ENCODE measurements at regions not wholly inside any gene's neighbourhood (a gene's known extent, or its start where the extent isn't known, plus 50 kb on each side); places are given as distances from the start of the nearest gene placed in this dataset.

DNA sequence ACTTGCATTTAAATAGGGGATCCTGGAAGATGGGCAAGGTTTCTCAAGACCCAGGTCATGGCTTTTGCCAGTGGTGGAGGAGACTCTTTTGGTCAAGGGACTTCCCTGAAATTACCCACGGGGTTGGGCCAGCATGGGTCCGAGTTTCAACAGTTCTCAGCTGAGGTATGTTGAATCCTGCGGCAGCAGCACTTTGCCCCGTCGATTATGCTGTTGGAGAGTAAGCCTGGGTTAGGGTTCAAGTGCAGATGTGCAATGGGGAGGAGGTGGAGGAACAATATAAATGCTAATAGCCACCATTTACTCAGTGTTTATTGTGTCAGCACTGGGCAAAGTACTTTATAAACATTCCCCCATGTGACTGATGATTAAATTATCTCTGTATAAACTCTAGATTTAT, 96.0 kb upstream of the GATA6 start:
- DNase-seq (ENCODE audit: low read depth), result no peak

DNA sequence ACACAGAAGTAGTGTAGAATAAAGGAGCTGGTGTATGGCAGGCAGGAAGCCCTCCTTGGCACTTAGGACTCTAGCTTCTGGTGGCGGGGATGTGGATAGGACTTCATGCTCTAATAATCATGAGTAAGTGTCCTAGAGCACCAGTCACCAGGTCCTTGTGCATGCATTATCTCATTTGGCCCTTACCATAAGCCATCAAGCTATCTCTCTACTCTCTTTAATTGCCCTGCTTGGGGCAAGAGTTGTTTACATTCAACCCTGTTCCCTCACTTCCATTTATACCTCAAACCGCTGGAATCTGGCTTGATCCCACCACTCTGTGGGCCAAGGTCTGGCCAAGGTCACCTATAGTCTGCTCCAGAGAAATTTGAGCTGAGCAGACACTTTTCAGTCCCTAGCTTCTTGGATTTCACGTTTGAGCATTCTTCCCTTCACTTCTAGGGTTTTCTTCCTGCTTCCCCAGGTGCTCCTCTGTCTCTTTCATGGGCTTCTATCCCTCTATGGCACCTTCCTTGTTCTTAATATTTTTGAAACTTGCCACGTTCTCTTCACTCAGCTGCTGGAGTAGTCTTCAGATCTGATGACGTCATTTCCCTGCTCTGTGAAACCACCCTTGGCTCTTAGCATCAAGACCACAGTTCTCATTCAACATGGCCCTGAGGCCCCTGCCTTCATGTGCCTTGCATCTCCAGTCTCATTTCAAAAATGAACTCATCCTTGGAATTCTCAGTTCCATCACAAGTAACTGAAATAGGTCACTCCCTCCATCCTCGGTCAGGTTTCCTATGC, 94.9 kb upstream of the GATA6 start:
- no peak for DNase-seq (ENCODE audit: low read depth)

- DNase-seq (ENCODE audit: low read depth), result no peak
Observed at GRCh38 chr18:22080035-22080434, 89.4 kb upstream of the GATA6 start.

DNA sequence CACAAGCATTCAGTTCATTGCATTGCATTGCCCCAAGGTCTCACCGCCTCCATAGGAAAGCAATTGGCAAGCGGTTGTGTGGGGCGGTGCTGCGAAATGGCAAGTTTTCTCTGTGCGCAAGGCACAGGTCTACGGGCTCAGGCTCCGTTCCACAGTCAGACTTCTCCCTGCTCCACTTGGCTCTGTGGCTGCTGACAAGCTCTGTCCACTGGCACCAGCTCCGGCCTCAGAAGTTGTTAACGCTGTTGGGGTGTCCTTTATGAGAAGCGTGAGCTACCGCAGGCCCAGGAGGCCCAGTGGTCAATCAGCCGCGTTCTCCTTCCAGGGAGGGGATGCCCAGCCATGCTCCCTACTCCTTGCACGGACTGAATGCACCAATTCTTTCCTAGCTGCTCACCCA, 87.0 kb upstream of the GATA6 start:
- DNase-seq (ENCODE audit: low read depth), result no peak

DNA sequence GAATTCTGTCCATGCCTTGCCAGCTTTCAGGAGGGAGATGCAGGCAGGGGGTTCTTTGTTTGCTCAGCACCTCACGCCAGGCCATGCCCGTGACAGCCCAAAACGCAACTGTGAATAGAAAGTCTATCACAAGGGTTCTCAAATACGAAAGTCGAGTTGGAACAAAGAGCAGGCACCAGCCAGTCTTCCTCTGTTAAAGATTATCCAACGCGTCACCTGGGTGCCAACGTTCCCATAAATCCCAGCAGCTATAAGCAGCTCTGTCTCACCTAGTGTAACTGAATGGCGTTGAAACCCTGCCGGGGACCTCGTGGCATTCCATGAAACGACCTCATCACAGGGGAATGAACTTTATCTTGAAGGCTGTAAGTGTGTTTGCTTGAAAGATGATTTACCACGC, 84.8 kb upstream of the GATA6 start:
- no peak for DNase-seq (ENCODE audit: low read depth)

- DNase-seq (ENCODE audit: low read depth), result no peak
Observed at GRCh38 chr18:22086973-22087372, 82.4 kb upstream of the GATA6 start.

DNA sequence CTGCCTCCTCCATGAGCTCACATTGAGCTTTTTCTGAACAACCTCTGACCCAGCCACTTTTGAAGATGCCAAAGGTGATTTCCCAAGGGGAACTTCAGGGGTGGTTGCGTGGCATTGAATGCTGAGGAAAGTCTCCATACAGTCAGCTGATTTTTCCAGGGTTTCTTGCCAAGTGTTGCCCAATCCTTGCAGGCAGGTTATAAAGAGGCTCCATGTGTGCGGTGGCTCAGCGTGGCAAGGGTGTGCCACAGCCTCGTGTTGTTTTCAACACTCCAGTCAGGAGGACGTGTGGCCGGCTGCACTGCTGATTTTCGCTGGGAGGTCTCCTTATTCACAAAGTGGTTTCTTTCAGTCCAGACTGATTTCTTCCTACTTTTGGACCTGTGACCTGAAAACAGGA, 81.4 kb upstream of the GATA6 start:
- DNase-seq (ENCODE audit: low read depth), result no peak

DNA sequence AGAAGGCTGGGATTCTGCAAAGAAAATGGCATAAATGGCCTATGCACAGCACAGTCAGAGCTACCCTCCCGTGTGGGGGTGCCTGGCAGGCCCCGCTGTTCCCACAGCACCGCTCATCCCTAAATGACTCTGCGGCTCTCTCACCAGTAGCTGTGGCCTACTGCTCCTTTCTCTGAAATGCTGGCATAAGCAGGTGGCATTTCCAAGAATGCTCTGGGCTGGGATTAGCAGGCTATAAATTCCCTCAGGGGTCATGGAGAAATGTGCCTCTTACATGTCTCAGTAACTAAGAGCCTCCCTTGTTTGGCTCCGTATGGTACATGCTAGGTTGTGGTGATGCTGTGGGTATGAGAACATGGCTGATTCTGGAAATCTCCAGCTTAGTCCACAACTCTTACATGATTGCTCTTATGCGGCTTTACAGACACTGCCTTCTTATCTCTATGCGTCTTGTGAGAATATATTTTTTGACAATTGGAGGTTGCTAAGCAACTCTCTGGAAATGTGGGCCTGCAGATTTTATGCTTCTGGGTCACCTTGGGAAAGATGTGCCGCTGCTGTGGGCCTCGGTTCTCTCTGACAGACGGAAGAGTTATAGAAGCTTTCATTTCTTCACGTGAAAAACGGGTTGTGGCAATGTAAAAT, 80.3 kb upstream of the GATA6 start:
- no peak for DNase-seq (ENCODE audit: low read depth)

- DNase-seq (ENCODE audit: low read depth), result no peak
Observed at GRCh38 chr18:22091341-22091740, 78.0 kb upstream of the GATA6 start.

- DNase-seq (ENCODE audit: low read depth), result no peak
Observed at GRCh38 chr18:22093731-22094357, 75.5 kb upstream of the GATA6 start.

- no peak for DNase-seq (ENCODE audit: low read depth)
Observed at GRCh38 chr18:22094358-22094734, 75.0 kb upstream of the GATA6 start.

DNA sequence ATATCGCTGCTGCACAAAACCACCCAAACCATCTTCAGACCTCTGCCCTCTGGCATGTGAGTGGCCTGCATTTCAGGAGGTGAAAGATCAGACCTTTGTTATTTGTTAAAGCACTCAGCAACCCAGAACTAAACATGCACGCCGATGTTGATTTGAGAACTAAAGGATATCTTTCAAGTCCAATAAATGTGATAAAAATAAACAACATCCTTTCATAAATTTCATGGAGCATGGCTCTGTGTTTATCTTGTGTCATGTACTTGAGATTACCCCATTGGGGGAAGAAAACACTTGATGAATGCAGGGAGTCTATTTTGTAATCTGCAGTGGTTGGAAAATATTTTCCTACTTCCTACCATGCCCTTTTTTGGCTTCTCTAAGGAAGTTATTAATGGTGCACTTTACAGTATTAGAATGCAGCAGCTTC, 70.8 kb upstream of the GATA6 start:
- DNase-seq (ENCODE audit: low read depth), result no peak

- no peak for DNase-seq (ENCODE audit: low read depth)
Observed at GRCh38 chr18:22099925-22100324, 69.5 kb upstream of the GATA6 start.

DNA sequence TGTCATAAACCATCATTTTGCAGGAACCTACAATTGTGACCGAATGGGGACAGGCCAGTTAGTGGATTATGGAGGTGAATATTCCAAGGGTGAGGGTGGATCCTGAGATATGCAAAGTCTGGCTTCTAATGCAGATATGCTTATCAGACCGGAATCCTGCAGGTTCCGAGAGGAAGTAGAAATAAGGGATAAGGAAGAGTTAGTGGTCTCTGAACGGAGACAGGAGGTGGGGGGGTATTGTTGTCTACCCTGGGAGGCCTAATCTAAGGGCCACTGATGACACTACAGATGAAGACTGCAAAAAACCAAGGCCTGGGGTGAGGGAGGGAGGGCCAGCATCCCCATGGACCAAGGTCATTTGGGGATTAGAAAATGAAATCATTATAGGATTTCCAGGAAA, 67.7 kb upstream of the GATA6 start:
- DNase-seq (ENCODE audit: low read depth), result no peak

DNA sequence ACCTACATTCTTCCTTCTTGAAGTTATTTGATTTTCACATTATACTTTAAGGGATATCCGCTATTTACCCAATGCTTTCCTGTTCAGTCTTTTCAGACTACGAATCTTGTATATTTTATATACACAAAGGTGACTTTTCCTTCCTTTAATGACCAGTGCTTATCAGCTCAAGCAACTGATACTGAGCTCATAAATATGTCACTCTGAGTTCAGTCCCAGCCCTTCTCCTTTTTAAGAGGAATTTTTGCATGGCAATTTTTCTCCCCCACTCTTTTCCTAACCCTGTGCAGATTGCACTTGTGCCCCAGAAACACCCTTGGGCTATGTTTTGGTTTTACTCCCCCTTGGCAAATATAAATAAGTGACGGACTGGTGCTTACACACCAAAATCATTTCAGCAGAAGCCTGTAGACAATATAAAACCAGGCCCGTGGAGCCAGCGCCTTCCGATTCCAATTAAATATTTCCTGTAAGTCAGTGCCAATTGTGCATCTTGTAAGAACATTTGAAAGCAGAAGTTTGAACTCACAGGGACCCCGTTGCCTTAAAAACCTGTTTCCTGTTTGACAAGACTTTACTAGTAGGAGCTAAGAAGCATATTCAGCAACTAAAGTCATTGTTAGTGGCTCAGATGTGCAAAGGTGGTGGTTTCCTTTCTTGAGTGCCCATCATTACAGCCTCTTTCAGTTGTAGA, 66.3 kb upstream of the GATA6 start:
- no peak for DNase-seq (ENCODE audit: low read depth)

DNA sequence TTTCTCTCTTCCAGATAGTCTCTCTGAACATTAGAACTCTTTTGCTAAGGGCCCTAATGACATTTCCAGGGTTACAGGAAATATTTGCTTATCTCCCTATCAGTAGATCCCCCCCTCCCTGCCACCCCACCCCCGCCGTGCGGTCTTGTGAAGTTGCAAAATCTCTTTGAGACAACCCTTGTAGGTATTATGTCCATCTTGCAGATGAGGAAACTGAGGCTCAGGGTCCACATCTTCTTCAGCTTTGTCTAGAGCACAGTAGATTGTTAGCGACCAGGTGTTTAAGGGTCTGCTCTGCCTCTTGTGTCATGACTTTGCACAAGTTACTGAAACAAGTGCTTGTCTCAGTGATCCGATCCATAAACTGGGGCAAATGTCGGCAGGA, 65.8 kb upstream of the GATA6 start:
- no peak for DNase-seq (ENCODE audit: low read depth)

GRCh38 chr18:22106536-22107292, 62.7 kb upstream of the GATA6 start:
- DNase-seq (ENCODE audit: low read depth), result no peak

GRCh38 chr18:22108674-22109073, 60.7 kb upstream of the GATA6 start:
- DNase-seq (ENCODE audit: low read depth), result no peak

DNA sequence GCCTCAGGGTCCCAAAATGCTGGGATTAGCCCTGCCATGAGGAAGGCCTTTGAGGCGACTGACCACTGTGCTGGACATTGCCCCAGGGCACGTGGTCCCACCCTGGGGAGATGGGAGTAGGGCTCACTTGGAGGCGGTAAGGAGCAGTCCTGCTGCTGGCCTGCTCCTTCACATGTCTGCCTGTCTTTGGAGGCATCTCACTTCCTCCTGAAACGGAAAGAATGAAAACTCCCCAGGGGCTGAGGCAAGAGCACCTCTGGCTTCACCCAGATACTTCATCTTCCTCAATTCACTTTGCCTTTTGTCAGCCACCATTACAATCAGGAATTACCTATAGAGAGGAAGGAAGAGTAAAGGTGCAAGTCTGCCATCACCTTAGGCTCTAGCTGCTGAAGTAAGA, 59.9 kb upstream of the GATA6 start:
- DNase-seq (ENCODE audit: low read depth), result no peak

- no peak for DNase-seq (ENCODE audit: low read depth)
Observed at GRCh38 chr18:22110461-22110924, 58.9 kb upstream of the GATA6 start.

GRCh38 chr18:22112215-22112614, 57.2 kb upstream of the GATA6 start:
- DNase-seq (ENCODE audit: low read depth), result no peak

All from activated T-helper 9 cell treated with anti-CD3 and anti-CD28 coated beads, Interleukin-2, amount 50 U/mL, for 16 hours (primary cell).